GM03348 (cell line): ENCODE measurements at regions not wholly inside any gene's neighbourhood (a gene's known extent, or its start where the extent isn't known, plus 50 kb on each side); places are given as distances from the start of the nearest gene placed in this dataset.
"Not testable (repeated sequence)": the region's sequence is repeated elsewhere in the genome, so short reads cannot be mapped to it uniquely, and the experiment has no call there.

Experiments used
- DNase-seq: peaks from one replicate; pipeline ENCODE4 v3.0.0; 2012; ENCODE audit warnings: low spot score

- DNase-seq: peak; percentile 44
Measured at GRCh38 chr2:18311420-18312195, 248.8 kb downstream of the RDH14 start.

GRCh38 chr2:18309627-18310026 is 250.8 kb downstream of the RDH14 start:
- no peak for DNase-seq

GRCh38 chr2:18309188-18309587 is 251.3 kb downstream of the RDH14 start:
- DNase-seq: no peak

GRCh38 chr2:18304849-18305248 is 255.6 kb downstream of the RDH14 start:
- DNase-seq: no peak

GRCh38 chr2:18301421-18302139 is 258.9 kb downstream of the RDH14 start:
- DNase-seq: no peak

- peak; percentile 25 for DNase-seq
Measured at GRCh38 chr2:18299423-18300212, 260.8 kb downstream of the RDH14 start.

GRCh38 chr2:18297534-18298058 is 262.9 kb downstream of the RDH14 start:
- DNase-seq: no peak

- DNase-seq: no peak
Measured at GRCh38 chr2:18290386-18290785, 270.1 kb downstream of the RDH14 start.

- DNase-seq: no peak
Measured at GRCh38 chr2:18286897-18287296, 273.6 kb downstream of the RDH14 start.

GRCh38 chr2:18284331-18284730 is 276.1 kb downstream of the RDH14 start:
- DNase-seq: no peak

GRCh38 chr2:18282026-18282425 is 278.4 kb downstream of the RDH14 start:
- DNase-seq: no peak

- DNase-seq: no peak
Measured at GRCh38 chr2:18276583-18277075, 283.8 kb downstream of the RDH14 start.

GRCh38 chr2:18273205-18273604 is 287.2 kb downstream of the RDH14 start:
- no peak for DNase-seq

GRCh38 chr2:18272148-18272494 is 288.3 kb downstream of the RDH14 start:
- no peak for DNase-seq

- no peak for DNase-seq
Measured at GRCh38 chr2:18271370-18272147, 288.9 kb downstream of the RDH14 start.

- no peak for DNase-seq
Measured at GRCh38 chr2:18268400-18268799, 292.1 kb downstream of the RDH14 start.

- DNase-seq: no peak
Measured at GRCh38 chr2:18267501-18267900, 293.0 kb downstream of the RDH14 start.

GRCh38 chr2:18266699-18267098 is 293.8 kb downstream of the RDH14 start:
- DNase-seq: not testable (repeated sequence)

- DNase-seq: no peak
Measured at GRCh38 chr2:18265614-18266586, 294.6 kb downstream of the RDH14 start.

- no peak for DNase-seq
Measured at GRCh38 chr2:18262601-18263000, 297.9 kb downstream of the RDH14 start.
